Activated CD4-positive, alpha-beta T cell treated with anti-CD3 and anti-CD28 coated beads, Interleukin-2, amount 10 ng/mL, durations not matched to agents 7 days and 5 days (primary cell): ENCODE measurements at regions not wholly inside any gene's neighbourhood (a gene's known extent, or its start where the extent isn't known, plus 50 kb on each side); places are given as distances from the start of the nearest gene placed in this dataset.
"Not testable (repeated sequence)": the region's sequence is repeated elsewhere in the genome, so short reads cannot be mapped to it uniquely, and the experiment has no call there.

Experiments used
- CTCF ChIA-PET: fragments of 350-600 bp; sonication (Branson Sonifier 250); formaldehyde crosslinking; loops from one replicate; lab custom pipeline; 2021; ENCODE audit warnings: antibody characterized with exemption; lab: Charles Lee
- POLR2A ChIA-PET: fragments of 350-600 bp; sonication (Branson Sonifier 250); formaldehyde crosslinking; loops from one replicate; lab custom pipeline; 2021; ENCODE audit warnings: antibody characterized with exemption; lab: Charles Lee
- DNase-seq: peaks from one replicate; pipeline ENCODE4 v3.0.0-alpha.2; 2020
- H3K27ac Mint-ChIP-seq: one replicate; pipeline ENCODE4 v1.8.0; 2021; ENCODE audit warnings: mild to moderate bottlenecking, moderate library complexity, mixed read lengths
- H3K27me3 Mint-ChIP-seq: one replicate; pipeline ENCODE4 v1.8.0; 2021; ENCODE audit warnings: mixed read lengths
- H3K36me3 Mint-ChIP-seq: one replicate; pipeline ENCODE4 v1.8.0; 2021; ENCODE audit warnings: low read depth, mixed read lengths
- H3K4me1 Mint-ChIP-seq: one replicate; pipeline ENCODE4 v1.8.0; 2021; ENCODE audit warnings: mixed read lengths
- H3K4me3 Mint-ChIP-seq: one replicate; pipeline ENCODE4 v1.8.0; 2021; ENCODE audit warnings: mild to moderate bottlenecking, moderate library complexity, mixed read lengths
- H3K9me3 Mint-ChIP-seq: one replicate; pipeline ENCODE4 v1.8.0; 2021; ENCODE audit warnings: mixed read lengths

GRCh38 chr5:38138574-38138973, 119.8 kb upstream of the EGFLAM start:
- H3K27ac Mint-ChIP-seq = no peak overlapping the region
- DNase-seq = no peak
- no peaks in the 10 kb centered on the region for H3K9me3 Mint-ChIP-seq
- no peaks in the 10 kb centered on the region for H3K4me1 Mint-ChIP-seq
- no peaks in the 10 kb centered on the region for H3K36me3 Mint-ChIP-seq
- peaks cover 5% of the 10 kb centered on the region for H3K27me3 Mint-ChIP-seq
- ChIA-PET CTCF (interaction anchor here (1.0 kb wide), 1 partner anchor 12 kb away, joined by 3 read pairs; no protein-coding TSS in a partner anchor), POLR2A (no interaction called here)
- no peak overlapping the region for H3K4me3 Mint-ChIP-seq

- DNase-seq = no peak
- CTCF ChIA-PET = no interaction called here
- no peaks in the 10 kb centered on the region for H3K4me1 Mint-ChIP-seq
- no peak overlapping the region for H3K27ac Mint-ChIP-seq
- no peak overlapping the region for H3K4me3 Mint-ChIP-seq
- no peaks in the 10 kb centered on the region for H3K36me3 Mint-ChIP-seq
- no peaks in the 10 kb centered on the region for H3K9me3 Mint-ChIP-seq
- POLR2A ChIA-PET = no interaction called here
- peaks cover 3% of the 10 kb centered on the region for H3K27me3 Mint-ChIP-seq
These were observed 122.8 kb upstream of the EGFLAM start for GRCh38 chr5:38135486-38136039.

GRCh38 chr5:38134810-38135209, 123.5 kb upstream of the EGFLAM start:
- no peak overlapping the region for H3K4me3 Mint-ChIP-seq
- peaks cover under 1% of the 10 kb centered on the region for H3K27me3 Mint-ChIP-seq
- no peaks in the 10 kb centered on the region for H3K36me3 Mint-ChIP-seq
- no peaks in the 10 kb centered on the region for H3K4me1 Mint-ChIP-seq
- ChIA-PET POLR2A (no interaction called here), CTCF (no interaction called here)
- no peaks in the 10 kb centered on the region for H3K9me3 Mint-ChIP-seq
- no peak for DNase-seq
- H3K27ac Mint-ChIP-seq = no peak overlapping the region

- DNase-seq, H3K9me3 Mint-ChIP-seq, H3K4me3 Mint-ChIP-seq, H3K4me1 Mint-ChIP-seq, H3K36me3 Mint-ChIP-seq, POLR2A ChIA-PET, H3K27me3 Mint-ChIP-seq, H3K27ac Mint-ChIP-seq, CTCF ChIA-PET: not testable (repeated sequence)
These were observed 124.1 kb upstream of the EGFLAM start for GRCh38 chr5:38134294-38134693.

- H3K4me1 Mint-ChIP-seq = no peaks in the 10 kb centered on the region
- CTCF ChIA-PET = no interaction called here
- DNase-seq = no peak
- no peaks in the 10 kb centered on the region for H3K9me3 Mint-ChIP-seq
- no peaks in the 10 kb centered on the region for H3K36me3 Mint-ChIP-seq
- POLR2A ChIA-PET = no interaction called here
- no peak overlapping the region for H3K27ac Mint-ChIP-seq
- no peak overlapping the region for H3K4me3 Mint-ChIP-seq
- H3K27me3 Mint-ChIP-seq = peaks cover 3% of the 10 kb centered on the region
These were observed 126.7 kb upstream of the EGFLAM start for GRCh38 chr5:38131686-38132085.

GRCh38 chr5:38124321-38124720, 134.0 kb upstream of the EGFLAM start:
- Mint-ChIP-seq H3K4me3 (no peak overlapping the region), H3K27ac (no peak overlapping the region)
- POLR2A ChIA-PET = no interaction called here

GRCh38 chr5:38121420-38121819, 136.9 kb upstream of the EGFLAM start:
- H3K36me3 Mint-ChIP-seq = no peaks in the 10 kb centered on the region
- ChIA-PET POLR2A (no interaction called here), CTCF (no interaction called here)
- H3K27me3 Mint-ChIP-seq = peaks cover 7% of the 10 kb centered on the region
- no peak overlapping the region for H3K27ac Mint-ChIP-seq
- H3K9me3 Mint-ChIP-seq = peaks cover 4% of the 10 kb centered on the region
- no peak overlapping the region for H3K4me3 Mint-ChIP-seq
- H3K4me1 Mint-ChIP-seq = peaks cover 3% of the 10 kb centered on the region
- DNase-seq = no peak

More at GRCh38 chr5:38124321-38124720, 134.0 kb upstream of the EGFLAM start:
- Mint-ChIP-seq H3K9me3 (peaks cover 4% of the 10 kb centered on the region), H3K4me1 (peaks cover 3% of the 10 kb centered on the region), H3K27me3 (peaks cover 4% of the 10 kb centered on the region), H3K36me3 (no peaks in the 10 kb centered on the region)
- no peak for DNase-seq
- CTCF ChIA-PET = no interaction called here

- no peaks in the 10 kb centered on the region for H3K36me3 Mint-ChIP-seq
- no peak for DNase-seq
- CTCF ChIA-PET = no interaction called here
- H3K4me3 Mint-ChIP-seq = no peak overlapping the region
- POLR2A ChIA-PET = no interaction called here
- peaks cover 8% of the 10 kb centered on the region for H3K27me3 Mint-ChIP-seq
- peaks cover 4% of the 10 kb centered on the region for H3K9me3 Mint-ChIP-seq
- peaks cover 3% of the 10 kb centered on the region for H3K4me1 Mint-ChIP-seq
- H3K27ac Mint-ChIP-seq = no peak overlapping the region
These were observed 138.5 kb upstream of the EGFLAM start for GRCh38 chr5:38119836-38120235.

GRCh38 chr5:38117784-38118479, 140.4 kb upstream of the EGFLAM start:
- Mint-ChIP-seq H3K4me3 (no peak overlapping the region), H3K36me3 (no peaks in the 10 kb centered on the region), H3K27me3 (peaks cover 8% of the 10 kb centered on the region), H3K27ac (no peak overlapping the region), H3K9me3 (peaks cover 6% of the 10 kb centered on the region), H3K4me1 (peaks cover 3% of the 10 kb centered on the region)
- ChIA-PET POLR2A (no interaction called here), CTCF (no interaction called here)
- no peak for DNase-seq

GRCh38 chr5:38115318-38115827, 143.0 kb upstream of the EGFLAM start:
- CTCF ChIA-PET = no interaction called here
- H3K36me3 Mint-ChIP-seq = no peaks in the 10 kb centered on the region
- no peaks in the 10 kb centered on the region for H3K4me1 Mint-ChIP-seq
- no peak for DNase-seq
- peaks cover 8% of the 10 kb centered on the region for H3K27me3 Mint-ChIP-seq
- H3K27ac Mint-ChIP-seq = no peak overlapping the region
- peaks cover 2% of the 10 kb centered on the region for H3K9me3 Mint-ChIP-seq
- POLR2A ChIA-PET = no interaction called here
- no peak overlapping the region for H3K4me3 Mint-ChIP-seq

- no peak for DNase-seq
- ChIA-PET CTCF (interaction anchor here (0.6 kb wide), 1 partner anchor 1886 kb away, joined by 5 read pairs; no protein-coding TSS in a partner anchor), POLR2A (no interaction called here)
- Mint-ChIP-seq H3K4me3 (no peak overlapping the region), H3K27me3 (peaks cover 6% of the 10 kb centered on the region), H3K36me3 (no peaks in the 10 kb centered on the region), H3K27ac (no peak overlapping the region), H3K9me3 (peaks cover 2% of the 10 kb centered on the region), H3K4me1 (no peaks in the 10 kb centered on the region)
These were observed 144.5 kb upstream of the EGFLAM start for GRCh38 chr5:38113880-38114279.

- POLR2A ChIA-PET = no interaction called here
- DNase-seq = no peak
- no peak overlapping the region for H3K27ac Mint-ChIP-seq
These were observed 144.9 kb upstream of the EGFLAM start for GRCh38 chr5:38113456-38113855.

GRCh38 chr5:38112938-38113337, 145.4 kb upstream of the EGFLAM start:
- Mint-ChIP-seq H3K27me3 (peaks cover 3% of the 10 kb centered on the region), H3K9me3 (peaks cover 2% of the 10 kb centered on the region), H3K4me1 (no peaks in the 10 kb centered on the region), H3K36me3 (no peaks in the 10 kb centered on the region), H3K27ac (no peak overlapping the region), H3K4me3 (no peak overlapping the region)
- ChIA-PET CTCF (no interaction called here), POLR2A (no interaction called here)
- DNase-seq = no peak

More at GRCh38 chr5:38113456-38113855, 144.9 kb upstream of the EGFLAM start:
- no peak overlapping the region for H3K4me3 Mint-ChIP-seq
- CTCF ChIA-PET = no interaction called here
- H3K9me3 Mint-ChIP-seq = peaks cover 2% of the 10 kb centered on the region
- peaks cover 6% of the 10 kb centered on the region for H3K27me3 Mint-ChIP-seq
- no peaks in the 10 kb centered on the region for H3K4me1 Mint-ChIP-seq
- H3K36me3 Mint-ChIP-seq = no peaks in the 10 kb centered on the region
